Naive thymus-derived CD4-positive, alpha-beta T cell (primary cell): ENCODE measurements at regions not wholly inside any gene's neighbourhood (a gene's known extent, or its start where the extent isn't known, plus 50 kb on each side); places are given as distances from the start of the nearest gene placed in this dataset.

Experiments
- ATAC-seq: fragments of 150-1000 bp; cut with Tn5 transposase; 2 replicates; pipeline ENCODE4 v1.10.0; 2021; ENCODE audit warnings: mild to moderate bottlenecking, moderate library complexity
- CTCF ChIA-PET: fragments of 350-600 bp; sonication (Branson Sonifier 250); formaldehyde crosslinking; loops from one replicate; lab custom pipeline; 2021; ENCODE audit warnings: antibody characterized with exemption; lab: Charles Lee
- POLR2A ChIA-PET: fragments of 350-600 bp; sonication (Branson Sonifier 250); formaldehyde crosslinking; loops from one replicate; lab custom pipeline; 2021; ENCODE audit warnings: antibody characterized with exemption, inconsistent platforms; lab: Charles Lee
- DNase-seq, 9 donors: peaks; one replicate each; pipeline versions ENCODE4 v3.0.0 to v3.0.0-alpha.2; 2020 to 2022; ENCODE audit warnings: mixed read lengths in 1 of 9
- H3K27ac ChIP-seq: one replicate; pipeline ENCODE4 v1.7.0; 2013; ENCODE audit warnings: mild to moderate bottlenecking, low read depth, low read length, moderate library complexity
- H3K27me3 ChIP-seq, 2 donors: one replicate each; pipeline ENCODE4 v1.7.0; 2013; ENCODE audit warnings: low read length in 2 of 2, mild to moderate bottlenecking in 2 of 2, moderate library complexity in 2 of 2; ENCODE audit not compliant: control insufficient read depth in 2 of 2, insufficient read depth in 2 of 2
- H3K36me3 ChIP-seq, 3 experiments: 1 replicate in 2 of 3; 2 replicates in 1 of 3; pipeline ENCODE4 v1.7.0; 2013; ENCODE audit warnings: low read length in 3 of 3, mild to moderate bottlenecking in 3 of 3, moderate library complexity in 1 of 3; ENCODE audit not compliant: insufficient read depth in 3 of 3, control insufficient read depth in 2 of 3
- H3K4me1 ChIP-seq, 2 donors: one replicate each; pipeline ENCODE4 v1.7.0; 2013; ENCODE audit warnings: low read length in 2 of 2, mild to moderate bottlenecking in 2 of 2, moderate library complexity in 1 of 2; ENCODE audit not compliant: control insufficient read depth in 2 of 2, insufficient read depth in 2 of 2
- H3K4me3 ChIP-seq: 2 replicates; pipeline ENCODE4 v1.7.0; 2013; ENCODE audit warnings: mild to moderate bottlenecking, low read length
- H3K9me3 ChIP-seq, 3 experiments: 1 replicate in 2 of 3; 2 replicates in 1 of 3; pipeline ENCODE4 v1.7.0; 2013; ENCODE audit warnings: low read length in 3 of 3; ENCODE audit not compliant: control insufficient read depth in 2 of 3
- H3K27ac Mint-ChIP-seq, 9 donors: one replicate each; pipeline ENCODE4 v1.8.0; 2020 to 2022; ENCODE audit warnings: mixed read lengths in 9 of 9, mild to moderate bottlenecking in 8 of 9, moderate library complexity in 5 of 9, inconsistent platforms in 2 of 9
- H3K27me3 Mint-ChIP-seq, 5 donors: one replicate each; pipeline ENCODE4 v1.8.0; 2021 to 2022; ENCODE audit warnings: mixed read lengths in 5 of 5, mild to moderate bottlenecking in 1 of 5
- H3K36me3 Mint-ChIP-seq, 5 donors: one replicate each; pipeline ENCODE4 v1.8.0; 2020 to 2022; ENCODE audit warnings: mixed read lengths in 5 of 5, mild to moderate bottlenecking in 3 of 5, inconsistent platforms in 1 of 5
- H3K4me1 Mint-ChIP-seq, 7 donors: one replicate each; pipeline ENCODE4 v1.8.0; 2020 to 2022; ENCODE audit warnings: mixed read lengths in 7 of 7, mild to moderate bottlenecking in 3 of 7, inconsistent platforms in 1 of 7
- H3K4me3 Mint-ChIP-seq, 10 donors: one replicate each; pipeline ENCODE4 v1.8.0; 2020 to 2022; ENCODE audit warnings: mild to moderate bottlenecking in 10 of 10, mixed read lengths in 10 of 10, moderate library complexity in 6 of 10, inconsistent platforms in 2 of 10
- H3K9me3 Mint-ChIP-seq, 11 donors: one replicate each; pipeline ENCODE4 v1.8.0; 2020 to 2022; ENCODE audit warnings: mixed read lengths in 11 of 11, mild to moderate bottlenecking in 4 of 11, inconsistent platforms in 1 of 11, moderate library complexity in 1 of 11
- intact Hi-C, 2 donors: fragments of 100-400 bp; cut with micrococcal nuclease; formaldehyde crosslinking; loops; one replicate each; pipeline ENCODE4 v1.15.1; 2023

- ATAC-seq (no peak), DNase-seq (no peak)
- ChIA-PET POLR2A (no interaction called here), CTCF (no interaction called here)
- Histone ChIP-seq H3K4me1 (no peaks in the 10 kb centered on the region), H3K27ac (no peak overlapping the region), H3K9me3 (no peaks in the 10 kb centered on the region), H3K4me3 (no peak overlapping the region), H3K36me3 (no peaks in the 10 kb centered on the region), H3K27me3 (no peaks in the 10 kb centered on the region)
- peaks cover 0 to 6% (median 0%) of the 10 kb centered on the region in 11 donors for H3K9me3 Mint-ChIP-seq
- H3K36me3 Mint-ChIP-seq, result no peaks in the 10 kb centered on the region
- intact Hi-C loops, result no loop called here
- no peak overlapping the region for H3K4me3 Mint-ChIP-seq
- no peak overlapping the region for H3K27ac Mint-ChIP-seq
- no peaks in the 10 kb centered on the region for H3K4me1 Mint-ChIP-seq
- H3K27me3 Mint-ChIP-seq, result peaks cover 0 to 9% (median 0%) of the 10 kb centered on the region in 5 donors
Observed at GRCh38 chr2:217035967-217036366, 176.1 kb upstream of the TNP1 start.

GRCh38 chr2:217033186-217033585, 173.3 kb upstream of the TNP1 start:
- no peak overlapping the region for H3K27ac ChIP-seq
- H3K9me3 Mint-ChIP-seq, result peaks cover 0 to 6% (median 0%) of the 10 kb centered on the region in 11 donors
- peaks cover 8 to 20% (median 15%) of the 10 kb centered on the region in 5 donors for H3K27me3 Mint-ChIP-seq
- intact Hi-C loops, result no loop called here
- H3K4me3 Mint-ChIP-seq, result no peak overlapping the region
- H3K36me3 Mint-ChIP-seq, result no peaks in the 10 kb centered on the region
- H3K4me1 Mint-ChIP-seq, result no peaks in the 10 kb centered on the region
- no peak overlapping the region for H3K27ac Mint-ChIP-seq
- no peaks in the 10 kb centered on the region for H3K27me3 ChIP-seq
- ChIA-PET CTCF (no interaction called here), POLR2A (no interaction called here)
- H3K4me1 ChIP-seq, result no peaks in the 10 kb centered on the region
- no peak for ATAC-seq
- no peaks in the 10 kb centered on the region for H3K36me3 ChIP-seq
- H3K4me3 ChIP-seq, result no peak overlapping the region
- no peaks in the 10 kb centered on the region for H3K9me3 ChIP-seq
- no peak for DNase-seq

GRCh38 chr2:217031445-217031844, 171.6 kb upstream of the TNP1 start:
- Mint-ChIP-seq H3K4me1 (no peaks in the 10 kb centered on the region), H3K27me3 (peaks cover 10 to 23% (median 17%) of the 10 kb centered on the region in 5 donors), H3K27ac (no peak overlapping the region), H3K4me3 (no peak overlapping the region), H3K9me3 (peaks cover 0 to 4% (median 0%) of the 10 kb centered on the region in 11 donors), H3K36me3 (no peaks in the 10 kb centered on the region)
- Histone ChIP-seq H3K4me3 (no peak overlapping the region), H3K27ac (no peak overlapping the region), H3K27me3 (no peaks in the 10 kb centered on the region), H3K9me3 (no peaks in the 10 kb centered on the region), H3K36me3 (no peaks in the 10 kb centered on the region), H3K4me1 (no peaks in the 10 kb centered on the region)
- POLR2A ChIA-PET, result no interaction called here
- intact Hi-C loops, result no loop called here
- CTCF ChIA-PET, result no interaction called here
- DNase-seq (no peak), ATAC-seq (no peak)

- POLR2A ChIA-PET, result no interaction called here
Observed at GRCh38 chr2:217030081-217030480, 170.2 kb upstream of the TNP1 start.

GRCh38 chr2:217028128-217028527, 168.3 kb upstream of the TNP1 start:
- no peaks in the 10 kb centered on the region for H3K4me1 ChIP-seq
- H3K36me3 ChIP-seq, result no peaks in the 10 kb centered on the region
- Mint-ChIP-seq H3K27ac (no peak overlapping the region), H3K4me1 (no peaks in the 10 kb centered on the region), H3K36me3 (no peaks in the 10 kb centered on the region), H3K9me3 (peaks cover 0 to 3% (median 0%) of the 10 kb centered on the region in 11 donors), H3K27me3 (peaks cover 13 to 28% (median 20%) of the 10 kb centered on the region in 5 donors), H3K4me3 (no peak overlapping the region)
- no peak for ATAC-seq
- H3K27ac ChIP-seq, result no peak overlapping the region
- H3K9me3 ChIP-seq, result no peaks in the 10 kb centered on the region
- intact Hi-C loops, result no loop called here
- DNase-seq, result no peak
- no peaks in the 10 kb centered on the region for H3K27me3 ChIP-seq
- H3K4me3 ChIP-seq, result no peak overlapping the region
- CTCF ChIA-PET, result no interaction called here
- POLR2A ChIA-PET, result no interaction called here

More at GRCh38 chr2:217030081-217030480, 170.2 kb upstream of the TNP1 start:
- Histone ChIP-seq H3K4me3 (no peak overlapping the region), H3K36me3 (no peaks in the 10 kb centered on the region), H3K4me1 (no peaks in the 10 kb centered on the region), H3K9me3 (no peaks in the 10 kb centered on the region), H3K27me3 (no peaks in the 10 kb centered on the region), H3K27ac (no peak overlapping the region)
- intact Hi-C loops, result no loop called here
- Mint-ChIP-seq H3K27ac (no peak overlapping the region), H3K27me3 (peaks cover 13 to 26% (median 20%) of the 10 kb centered on the region in 5 donors), H3K36me3 (no peaks in the 10 kb centered on the region), H3K4me3 (no peak overlapping the region), H3K9me3 (peaks cover 0 to 4% (median 0%) of the 10 kb centered on the region in 11 donors), H3K4me1 (no peaks in the 10 kb centered on the region)
- CTCF ChIA-PET, result no interaction called here
- ATAC-seq (no peak), DNase-seq (no peak)

GRCh38 chr2:217027414-217027813, 167.6 kb upstream of the TNP1 start:
- Histone ChIP-seq H3K4me1 (no peaks in the 10 kb centered on the region), H3K27me3 (no peaks in the 10 kb centered on the region), H3K9me3 (no peaks in the 10 kb centered on the region), H3K4me3 (no peak overlapping the region), H3K36me3 (no peaks in the 10 kb centered on the region), H3K27ac (no peak overlapping the region)
- ATAC-seq (no peak), DNase-seq (no peak)
- ChIA-PET CTCF (no interaction called here), POLR2A (no interaction called here)
- Mint-ChIP-seq H3K4me3 (no peak overlapping the region), H3K27me3 (peaks cover 13 to 28% (median 20%) of the 10 kb centered on the region in 5 donors), H3K36me3 (no peaks in the 10 kb centered on the region), H3K4me1 (no peaks in the 10 kb centered on the region), H3K9me3 (peaks cover 0 to 3% (median 0%) of the 10 kb centered on the region in 11 donors), H3K27ac (no peak overlapping the region)
- intact Hi-C loops, result no loop called here

- ChIA-PET POLR2A (no interaction called here), CTCF (no interaction called here)
- Mint-ChIP-seq H3K27ac (no peak overlapping the region), H3K9me3 (peaks cover 0 to 3% (median 0%) of the 10 kb centered on the region in 11 donors), H3K27me3 (peaks cover 9 to 28% (median 22%) of the 10 kb centered on the region in 5 donors), H3K4me1 (no peaks in the 10 kb centered on the region), H3K4me3 (no peak overlapping the region), H3K36me3 (no peaks in the 10 kb centered on the region)
- intact Hi-C loops, result no loop called here
- no peak for DNase-seq
- Histone ChIP-seq H3K9me3 (no peaks in the 10 kb centered on the region), H3K36me3 (no peaks in the 10 kb centered on the region), H3K4me3 (no peak overlapping the region), H3K4me1 (no peaks in the 10 kb centered on the region), H3K27ac (no peak overlapping the region), H3K27me3 (no peaks in the 10 kb centered on the region)
- no peak for ATAC-seq
Observed at GRCh38 chr2:217026569-217026968, 166.7 kb upstream of the TNP1 start.
